Stimulated activated CD4-positive, alpha-beta T cell treated with anti-CD3 and anti-CD28 coated beads, Interleukin-1b, Interleukin-23, amount 100 ng/mL, for 24 hours (primary cell): ENCODE measurements at regions not wholly inside any gene's neighbourhood (a gene's known extent, or its start where the extent isn't known, plus 50 kb on each side); places are given as distances from the start of the nearest gene placed in this dataset.

Experiments
- DNase-seq, 4 experiments: peaks; one replicate each; pipeline ENCODE4 v3.0.0-alpha.2; 2020; ENCODE audit warnings: low read depth in 4 of 4, low spot score in 1 of 4

GRCh38 chr12:98419081-98419794 lies 96.2 kb upstream of the TMPO start:
- no peak for DNase-seq

DNA sequence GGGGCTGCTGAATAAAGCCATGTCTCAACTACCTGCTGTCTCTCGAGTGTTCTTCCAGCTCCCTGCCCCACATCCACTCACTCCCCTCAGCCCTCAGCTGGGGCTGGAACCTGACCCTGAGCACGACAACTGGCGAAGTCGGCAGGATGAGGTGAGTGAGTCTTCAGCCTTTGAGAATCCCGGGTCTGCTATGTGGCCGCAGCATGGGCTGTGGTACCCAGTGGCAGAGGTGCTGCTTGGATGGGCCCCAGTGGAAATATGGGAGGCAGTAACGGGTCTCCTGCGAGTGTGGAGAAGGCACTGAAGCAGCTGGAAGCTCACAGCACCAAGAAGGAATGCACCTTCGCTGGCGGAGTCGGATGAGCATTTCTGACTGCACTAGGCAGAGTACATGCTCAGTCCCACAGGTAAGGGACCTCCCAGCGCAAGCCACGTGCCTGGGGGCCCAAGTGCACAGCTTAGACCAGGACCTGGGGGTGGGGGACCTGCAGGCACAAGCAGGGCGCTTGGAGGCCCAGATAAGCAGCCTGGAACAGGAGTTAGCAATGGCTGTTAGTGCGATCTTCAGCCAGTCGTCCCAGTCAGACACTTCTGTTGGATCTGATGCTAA lies 95.5 kb upstream of the TMPO start:
- DNase-seq, result no peak

DNA sequence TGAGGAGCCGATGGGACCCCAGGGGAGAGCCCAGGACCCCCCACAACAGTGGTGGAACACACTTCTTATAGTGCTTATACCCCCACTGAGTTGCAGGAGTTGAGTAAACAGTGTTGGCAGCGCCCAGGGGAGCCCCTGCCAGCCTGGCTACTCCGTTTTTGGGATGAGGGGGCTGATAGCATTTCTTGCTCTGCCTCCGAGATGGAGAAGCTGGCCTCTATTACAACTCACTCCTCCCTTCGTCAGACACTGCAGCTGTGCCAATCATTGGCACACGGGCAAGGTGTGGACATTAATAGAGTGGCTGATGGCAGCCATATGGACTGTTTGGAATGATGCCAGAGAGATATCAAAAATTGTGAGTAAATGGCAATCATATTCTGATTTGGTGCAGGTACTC lies 94.9 kb upstream of the TMPO start:
- no peak for DNase-seq

- DNase-seq, result no peak
These were observed 94.1 kb upstream of the TMPO start for GRCh38 chr12:98421316-98421715.

GRCh38 chr12:98422359-98422758 lies 93.0 kb upstream of the TMPO start:
- no peak for DNase-seq

DNA sequence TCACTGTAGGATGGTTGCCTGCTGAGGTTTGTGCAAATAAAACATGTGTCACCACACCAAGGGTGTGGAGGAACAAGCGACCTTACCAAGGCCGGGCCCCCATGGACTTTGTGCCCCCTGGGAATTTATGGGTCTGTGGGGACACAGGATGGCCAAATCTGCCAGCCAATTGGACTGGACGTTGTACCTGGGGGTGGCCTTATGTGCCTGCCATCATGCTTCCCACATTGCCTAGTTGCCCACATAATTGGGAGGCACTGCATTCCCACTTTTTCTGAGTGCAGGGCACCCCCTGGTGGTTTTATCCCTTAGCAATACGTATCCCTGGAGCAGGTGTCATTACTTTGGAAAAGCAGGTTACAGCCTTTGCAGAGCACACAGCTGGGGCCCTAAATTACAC lies 92.6 kb upstream of the TMPO start:
- DNase-seq, result no peak

GRCh38 chr12:98423963-98424362 lies 91.4 kb upstream of the TMPO start:
- no peak for DNase-seq

- peak in 2 of 4 experiments; percentile 7 to 27 for DNase-seq
These were observed 90.5 kb upstream of the TMPO start for GRCh38 chr12:98424726-98425401.

- DNase-seq, result no peak
These were observed 89.5 kb upstream of the TMPO start for GRCh38 chr12:98425859-98426258.

DNA sequence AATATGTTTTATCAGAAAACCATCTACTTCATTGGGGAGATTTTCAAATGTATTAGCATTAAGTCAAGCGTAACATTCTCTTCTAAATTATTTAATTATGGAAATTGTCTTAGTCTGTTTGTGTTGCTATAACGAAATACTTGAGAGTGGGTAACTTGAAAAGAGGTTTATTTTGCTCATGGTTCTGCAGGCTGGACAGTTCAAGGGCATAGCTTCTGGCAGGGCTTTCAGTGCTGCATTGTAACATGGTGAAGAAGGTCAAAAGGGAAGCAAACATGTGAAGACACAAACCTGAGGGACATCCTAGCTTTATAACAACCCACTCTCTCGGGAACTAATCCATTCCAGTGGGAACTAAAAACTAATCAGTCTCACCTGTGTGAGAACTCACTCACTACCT lies 84.3 kb upstream of the TMPO start:
- DNase-seq, result no peak

- no peak for DNase-seq
These were observed 78.2 kb upstream of the TMPO start for GRCh38 chr12:98437166-98437565.

GRCh38 chr12:98437806-98438595 lies 77.4 kb upstream of the TMPO start:
- DNase-seq, result no peak

- no peak for DNase-seq
These were observed 76.6 kb upstream of the TMPO start for GRCh38 chr12:98438656-98439230.

DNA sequence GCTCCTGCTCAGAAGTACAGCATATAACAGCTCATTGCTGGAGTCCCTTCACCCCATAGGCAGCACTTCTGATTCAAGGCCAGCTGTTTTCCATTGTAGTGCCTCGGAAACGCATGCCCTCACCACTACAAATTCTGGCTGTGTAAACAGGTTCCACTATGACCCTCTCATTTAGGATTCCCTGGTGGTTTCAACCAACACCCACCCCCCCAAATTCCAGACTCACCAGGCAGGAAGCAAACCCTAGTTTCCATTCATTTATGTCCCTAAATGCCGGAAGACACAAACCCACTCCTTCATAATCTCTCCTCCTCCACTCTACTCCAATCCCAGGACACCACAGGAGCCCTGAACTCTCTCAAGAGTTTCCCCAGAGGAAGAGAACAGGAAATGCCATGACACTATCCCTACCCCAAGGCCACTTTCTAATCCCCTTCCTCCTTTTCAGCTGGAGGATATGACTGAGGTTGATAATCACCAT lies 75.9 kb upstream of the TMPO start:
- no peak for DNase-seq

- DNase-seq, result no peak
These were observed 75.3 kb upstream of the TMPO start for GRCh38 chr12:98439981-98440581.

DNA sequence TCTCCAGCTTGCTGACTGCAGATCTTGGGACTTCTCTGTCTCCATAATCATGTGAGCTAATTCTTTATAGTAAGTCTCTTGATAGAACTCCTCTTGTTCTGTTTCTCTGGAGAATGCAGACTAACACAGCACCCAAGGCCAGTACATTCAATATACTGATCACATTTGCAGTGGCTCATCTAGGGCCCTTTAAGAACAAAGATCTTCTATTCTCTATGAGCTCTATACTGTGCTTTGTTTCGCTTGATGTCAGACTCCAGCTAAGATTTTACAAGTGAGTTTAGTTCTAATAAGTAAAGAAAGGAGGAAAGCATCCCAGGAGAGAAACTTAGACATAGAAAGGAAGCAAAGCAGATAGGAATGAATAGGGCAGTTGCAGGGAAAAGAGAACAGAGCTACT lies 69.3 kb upstream of the TMPO start:
- DNase-seq, result no peak

GRCh38 chr12:98446682-98447081 lies 68.7 kb upstream of the TMPO start:
- no peak for DNase-seq

GRCh38 chr12:98449584-98449983 lies 65.8 kb upstream of the TMPO start:
- DNase-seq, result no peak

- no peak for DNase-seq
These were observed 62.3 kb upstream of the TMPO start for GRCh38 chr12:98453070-98453469.

- no peak for DNase-seq
These were observed 61.9 kb upstream of the TMPO start for GRCh38 chr12:98453492-98453891.

DNA sequence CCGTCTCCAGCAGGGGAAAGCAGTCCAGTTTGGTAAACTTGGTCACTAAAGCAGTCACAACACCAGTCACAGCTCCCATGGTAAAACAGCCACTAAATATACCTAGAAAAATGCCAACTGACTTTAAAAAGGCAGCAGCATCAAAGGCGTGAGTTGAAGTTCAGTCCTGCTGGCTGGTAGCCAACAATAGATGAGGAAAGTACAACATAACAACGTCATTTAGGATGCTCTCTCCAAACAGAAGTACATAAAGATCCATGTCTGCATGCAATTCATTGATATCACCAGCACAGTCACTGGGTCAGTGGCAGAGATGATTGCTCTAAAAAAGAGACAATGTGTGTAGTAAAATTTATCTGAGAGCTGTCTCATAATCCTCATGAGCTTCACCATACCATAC lies 59.3 kb upstream of the TMPO start:
- no peak for DNase-seq
